Stimulated activated CD4-positive, alpha-beta T cell treated with anti-CD3 and anti-CD28 coated beads, Interleukin-2, amount 100 ng/mL, for 24 hours (primary cell): ENCODE measurements at regions not wholly inside any gene's neighbourhood (a gene's known extent, or its start where the extent isn't known, plus 50 kb on each side); places are given as distances from the start of the nearest gene placed in this dataset.

Source experiments
- DNase-seq, 2 donors: peaks; one replicate each; pipeline ENCODE4 v3.0.0-alpha.2; 2020

DNA sequence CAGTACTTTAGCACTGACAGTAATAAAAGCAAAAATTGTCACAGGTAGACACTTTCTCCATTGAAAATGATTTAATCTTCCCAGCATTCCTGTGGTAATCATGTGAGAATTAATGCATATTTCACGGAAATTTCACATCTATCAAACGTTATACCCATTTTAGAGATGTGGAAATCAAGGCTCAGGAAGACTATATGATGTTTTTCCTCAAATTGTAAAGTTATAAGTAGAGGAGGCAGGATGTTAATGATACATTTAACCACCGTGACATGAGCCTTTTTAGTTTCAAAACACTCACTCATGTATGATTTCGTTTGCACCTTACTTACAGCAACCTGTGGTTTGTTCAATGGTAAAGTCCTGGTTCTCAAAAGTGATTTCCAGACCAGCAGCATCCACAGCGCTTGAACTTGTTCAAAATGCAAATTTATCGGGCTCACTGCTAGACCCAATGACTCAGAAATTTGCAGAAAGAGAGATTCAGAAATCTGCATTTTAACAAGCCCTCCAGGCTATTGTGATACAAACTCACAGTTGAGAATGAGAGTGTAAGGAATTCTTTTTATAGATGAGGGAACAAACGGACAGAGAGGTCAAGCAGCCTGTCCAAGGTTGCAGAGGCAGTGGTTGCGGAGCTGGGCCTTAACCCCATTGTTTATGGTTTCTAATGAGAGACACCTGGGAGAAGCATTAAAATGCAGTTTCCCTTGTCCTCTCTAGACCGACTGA, 654.8 kb upstream of the TBX3 start:
- no peak for DNase-seq

DNA sequence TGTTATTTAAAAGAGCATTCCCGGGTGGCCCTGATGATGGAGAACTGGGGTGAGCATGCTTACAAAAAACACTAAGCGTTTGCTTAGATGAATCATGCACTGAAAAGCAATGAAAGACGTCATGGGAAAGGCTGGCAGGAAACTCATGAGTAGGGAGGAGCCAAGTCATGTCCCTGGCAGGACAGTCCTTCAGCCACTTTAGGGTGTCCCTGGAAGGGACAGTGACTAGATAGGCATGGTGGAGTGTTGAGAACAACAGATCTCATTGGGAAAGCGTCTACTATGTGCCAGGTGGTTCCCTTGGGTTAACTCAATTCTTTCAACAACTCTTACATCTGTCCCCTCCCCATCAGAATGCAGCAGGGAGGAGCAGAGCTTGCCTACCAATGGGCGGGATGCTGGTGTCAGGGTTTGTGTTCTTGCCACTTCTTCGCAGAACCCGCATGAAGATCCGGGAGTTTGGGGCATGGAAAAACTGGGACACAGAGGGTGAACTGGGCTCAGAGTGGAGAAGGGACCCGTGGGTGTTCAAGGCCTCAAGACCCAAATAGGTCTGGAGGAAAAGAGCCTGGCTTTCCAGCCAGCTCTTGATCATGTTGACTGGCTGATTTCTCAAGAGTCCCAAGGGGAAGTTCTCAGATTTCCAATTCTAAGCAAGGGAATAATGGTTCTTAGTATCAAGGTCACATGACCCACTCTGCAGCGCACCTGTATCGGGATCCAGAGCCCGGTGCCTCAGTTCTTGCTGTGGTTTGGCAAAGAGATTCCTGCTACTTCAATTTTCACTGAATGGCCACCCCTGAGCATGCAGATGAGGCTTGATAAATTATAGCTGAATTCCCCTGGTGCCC, 653.9 kb upstream of the TBX3 start:
- no peak for DNase-seq

DNA sequence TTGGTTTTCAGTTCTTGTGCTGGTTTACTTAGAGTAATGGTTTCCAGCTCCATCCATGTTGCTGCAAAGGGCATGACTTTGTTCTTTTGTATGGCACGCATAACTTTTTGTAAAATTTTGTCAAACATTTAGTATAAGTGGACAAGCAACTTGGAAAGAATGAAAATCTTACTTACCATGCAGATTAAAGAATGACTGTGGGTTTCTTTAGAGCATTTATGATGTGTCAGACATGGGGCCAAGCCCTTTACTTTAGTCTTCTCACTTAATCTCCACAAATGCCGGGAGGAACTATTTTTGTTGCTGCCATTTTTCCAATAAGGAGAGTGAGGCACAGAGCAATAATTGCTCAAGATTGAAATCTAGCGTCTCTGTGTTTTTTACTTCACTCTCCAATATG, 652.5 kb upstream of the TBX3 start:
- DNase-seq, result no peak

DNA sequence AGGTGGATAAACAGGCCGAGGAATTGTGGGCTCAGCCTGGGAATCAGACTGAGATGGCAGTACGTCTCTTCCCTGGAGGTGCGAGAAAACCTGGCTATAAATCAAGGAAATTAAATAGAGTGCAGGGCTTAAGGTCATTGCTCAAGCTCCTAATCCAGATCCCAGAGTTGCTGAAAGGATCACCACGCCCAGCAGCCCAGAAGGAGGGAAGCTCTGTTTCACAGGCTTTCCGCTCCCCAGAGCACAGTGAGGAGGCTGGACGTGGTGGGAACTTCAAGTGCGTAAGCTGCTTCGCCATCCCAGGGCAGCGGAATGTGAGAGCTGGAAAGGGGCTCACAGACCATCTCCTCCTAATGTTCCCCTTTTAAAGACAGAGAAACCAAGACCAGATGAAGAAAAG, 651.6 kb upstream of the TBX3 start:
- no peak for DNase-seq

DNA sequence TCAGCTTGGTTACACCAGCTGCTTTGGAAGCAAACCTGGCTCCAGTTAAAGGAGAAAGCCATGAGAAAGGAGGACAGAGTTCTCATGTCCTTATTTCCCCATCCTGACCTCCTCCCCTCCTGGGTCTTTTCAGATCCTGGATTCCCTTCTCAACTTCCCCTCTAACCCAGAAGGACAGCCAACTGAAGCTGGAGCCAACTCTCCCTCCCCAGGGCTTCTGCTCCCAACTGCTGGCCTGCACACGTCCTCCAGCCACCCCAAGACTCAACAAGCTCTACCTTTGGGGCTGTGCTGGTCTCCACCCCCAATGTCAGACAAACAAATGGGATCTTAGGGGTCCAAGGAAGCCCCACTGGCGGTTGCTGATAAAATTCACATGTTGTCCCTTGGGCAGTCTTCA, 651.1 kb upstream of the TBX3 start:
- DNase-seq, result no peak

DNA sequence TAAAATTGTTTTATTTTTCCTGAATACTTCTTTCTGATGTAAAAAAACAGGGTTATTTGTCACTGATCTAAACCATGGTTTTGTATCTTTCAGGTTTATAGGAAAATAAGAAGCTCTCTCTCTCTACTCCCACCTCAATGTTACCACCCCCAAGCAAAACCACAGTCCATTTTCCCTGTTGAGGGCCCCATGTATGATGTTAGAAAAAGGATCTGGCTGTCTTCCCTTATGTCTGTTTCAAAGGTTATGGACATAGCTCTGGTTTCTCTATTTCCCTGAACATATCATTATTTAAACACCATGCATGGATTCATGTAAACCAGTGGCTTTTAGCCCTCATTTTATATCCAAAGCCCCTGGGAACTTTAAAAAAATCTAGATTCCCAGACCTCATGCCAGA, 649.0 kb upstream of the TBX3 start:
- DNase-seq, result no peak

DNA sequence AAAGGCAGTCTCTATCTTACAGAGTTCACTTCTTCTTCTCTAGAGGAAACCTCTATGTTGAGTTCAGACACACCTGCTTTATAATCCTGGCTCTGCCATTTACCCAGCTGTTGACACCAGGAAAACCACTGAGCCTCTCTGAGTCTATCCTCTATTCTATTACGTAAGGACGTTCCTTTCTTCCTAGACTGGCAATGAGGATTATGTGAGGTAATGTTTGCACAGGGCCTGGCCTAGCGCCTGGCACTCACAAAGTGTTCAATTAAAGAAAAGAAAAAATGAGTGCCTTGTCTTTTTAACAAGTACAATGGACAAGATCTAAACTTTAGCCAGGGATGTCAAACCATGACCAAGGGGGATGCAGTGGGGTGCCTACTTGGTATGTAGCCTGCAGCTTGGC, 641.9 kb upstream of the TBX3 start:
- no peak for DNase-seq

DNA sequence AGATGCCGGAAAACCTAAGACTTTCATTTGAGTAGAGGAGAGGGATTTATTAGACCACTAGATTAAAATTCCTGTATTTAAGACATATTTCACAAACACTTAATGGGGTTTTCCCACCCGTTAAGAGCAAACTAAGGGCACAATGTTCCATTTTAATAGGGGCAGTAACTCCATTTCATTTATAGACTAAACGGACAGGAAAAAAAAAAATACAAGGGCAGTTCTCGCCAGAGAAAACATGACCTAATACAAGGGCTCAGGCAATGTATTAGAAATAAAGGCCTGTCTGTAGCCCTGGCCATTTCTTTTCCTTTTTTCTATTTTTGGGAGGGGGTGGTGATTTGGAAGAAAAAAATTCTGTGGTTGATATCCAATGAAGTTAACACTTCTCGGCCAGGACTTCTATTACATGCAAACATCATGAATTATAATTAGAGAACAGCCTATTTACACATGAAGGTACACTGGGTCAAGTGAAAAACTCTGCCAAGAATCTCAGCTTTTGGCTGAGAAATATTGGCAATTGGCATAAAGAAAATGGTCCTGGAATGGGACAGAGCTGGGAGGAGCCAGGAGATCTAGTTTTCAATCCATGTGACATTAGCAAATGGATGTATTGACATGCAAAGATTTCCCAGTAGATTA, 641.1 kb upstream of the TBX3 start:
- no peak for DNase-seq

DNA sequence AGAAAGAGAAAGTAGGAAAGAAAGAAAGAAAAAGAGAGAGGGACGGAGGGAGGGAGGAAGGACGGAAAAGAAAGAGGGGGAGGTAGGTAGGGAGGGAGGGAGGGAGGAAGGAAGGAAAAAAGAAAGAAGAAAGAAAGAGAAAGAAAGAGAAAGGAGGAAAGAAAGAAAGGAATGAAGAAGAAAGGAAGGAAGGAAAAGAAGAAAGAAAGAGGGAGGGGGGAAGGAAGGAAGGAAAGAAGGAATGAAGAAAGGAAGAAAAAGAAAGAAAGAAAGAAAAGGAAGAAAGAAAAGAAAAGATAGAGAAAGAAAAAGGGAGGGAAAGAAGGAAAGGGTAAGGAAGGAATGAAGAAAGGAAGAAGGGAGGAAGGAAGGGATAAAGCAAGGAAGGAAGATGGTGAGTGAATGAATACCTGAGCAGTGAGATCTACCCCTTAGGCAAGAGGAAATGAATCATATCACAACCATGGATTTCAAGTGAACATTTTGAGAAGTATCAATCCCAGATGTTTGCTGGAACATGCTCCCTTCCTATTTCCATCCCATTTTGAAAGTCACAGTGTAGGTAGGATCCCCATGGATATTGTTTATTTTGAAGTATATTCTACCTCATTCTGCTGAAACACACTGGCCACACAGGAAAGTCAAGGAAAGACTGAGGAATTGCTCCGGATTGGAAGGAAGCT, 639.4 kb upstream of the TBX3 start:
- no peak for DNase-seq

DNA sequence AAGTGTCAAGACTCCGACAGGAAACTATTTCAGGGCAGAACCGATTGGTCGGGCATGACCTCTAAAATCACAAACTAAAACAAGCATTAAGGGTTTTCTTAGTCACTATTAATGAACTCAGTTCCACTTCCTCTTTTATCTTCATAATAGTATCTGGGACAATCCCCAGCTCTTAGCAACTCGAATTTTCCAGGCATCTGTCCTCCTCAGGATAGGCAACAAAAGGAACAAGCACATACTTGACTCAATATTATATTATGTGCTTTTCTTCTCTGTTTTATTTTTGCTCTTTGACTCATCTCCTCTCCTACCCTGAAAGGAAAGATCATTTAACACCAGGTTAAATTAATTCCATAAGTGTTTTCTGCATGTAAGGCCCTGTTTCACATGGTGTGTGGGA, 638.3 kb upstream of the TBX3 start:
- no peak for DNase-seq

DNA sequence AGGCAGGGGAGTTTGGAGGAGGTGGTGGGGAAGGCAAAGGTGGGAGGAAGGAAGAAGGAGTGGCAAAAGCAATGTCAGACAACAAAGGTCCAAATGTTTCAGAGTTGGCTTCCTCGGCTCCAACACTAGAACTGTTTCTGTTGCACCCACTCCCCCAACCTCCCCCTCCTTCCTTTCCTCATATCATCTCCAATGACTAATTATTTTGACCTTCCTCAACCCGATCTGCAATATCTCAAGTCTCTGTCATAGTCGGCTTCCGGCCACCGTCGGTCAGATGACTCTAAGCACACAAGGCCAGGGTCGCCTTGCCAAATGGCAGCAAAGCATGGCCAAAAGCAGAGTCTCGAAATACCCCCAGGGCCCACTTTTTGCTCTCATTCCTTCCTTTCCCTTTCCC, 637.0 kb upstream of the TBX3 start:
- DNase-seq, result no peak

DNA sequence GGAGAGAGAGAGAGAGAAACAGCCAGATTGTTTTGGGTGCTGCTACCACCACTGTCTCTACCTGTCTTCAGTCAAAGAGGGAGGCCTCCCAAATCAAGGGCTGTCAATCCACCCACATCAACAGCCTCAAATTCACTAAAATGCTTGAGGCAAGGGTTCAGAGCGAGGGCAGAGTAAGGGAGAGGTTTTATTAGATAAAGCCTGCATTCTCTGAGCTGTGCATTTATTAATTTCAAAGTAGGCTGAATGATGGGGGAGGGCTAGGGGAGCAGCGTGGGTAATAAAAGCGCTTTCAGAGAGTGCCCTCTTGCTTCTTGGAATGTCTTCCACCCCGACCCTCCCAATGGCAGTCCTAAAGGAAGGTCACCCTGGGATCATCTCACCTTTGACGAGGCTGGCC, 636.5 kb upstream of the TBX3 start:
- DNase-seq, result no peak

DNA sequence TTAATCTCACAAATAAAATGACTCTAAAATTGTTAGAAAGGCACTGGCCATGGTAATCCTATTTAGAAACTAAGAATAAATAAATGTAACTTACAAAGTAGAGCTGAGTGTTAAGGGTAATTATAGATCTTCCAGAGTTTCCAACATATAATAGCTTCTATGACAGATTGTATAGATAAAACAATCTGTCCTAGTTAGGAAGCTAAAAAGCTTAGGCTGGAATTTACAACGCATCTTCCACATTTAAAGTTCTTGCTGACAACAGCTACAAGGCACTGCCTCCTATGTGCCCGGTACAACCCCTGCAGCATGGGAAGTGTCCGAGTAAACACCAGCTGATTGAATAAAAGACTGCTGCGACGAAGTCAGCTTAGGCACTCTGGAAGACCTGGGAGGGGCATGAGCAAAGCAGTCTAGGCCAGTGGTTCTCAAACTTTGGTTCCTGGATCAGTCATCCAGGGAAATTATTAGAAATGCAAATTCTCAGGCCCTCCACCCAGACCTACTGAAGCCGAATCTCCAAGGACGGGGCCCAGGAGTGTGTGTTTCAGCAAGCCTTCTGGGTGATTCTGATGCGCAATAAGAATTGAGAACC, 635.6 kb upstream of the TBX3 start:
- no peak for DNase-seq

DNA sequence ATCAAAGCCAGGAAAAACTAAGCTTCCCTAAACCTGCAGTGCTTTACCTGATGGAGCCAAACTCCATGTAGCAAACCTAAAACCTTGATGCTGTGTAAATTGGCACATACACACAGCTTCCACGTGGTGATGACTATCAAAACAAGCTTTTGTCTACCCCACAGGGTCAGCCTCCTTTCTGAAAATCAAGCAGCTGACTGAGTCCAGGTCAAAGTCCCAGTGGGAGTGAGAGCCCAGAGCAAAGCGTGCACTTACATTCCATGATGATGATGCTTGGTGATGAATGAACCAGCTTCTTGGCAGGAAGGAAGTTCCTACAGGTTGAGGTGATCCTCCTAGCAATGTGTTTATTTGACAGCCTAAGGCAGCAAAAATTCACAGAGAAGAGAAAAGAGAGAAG, 630.0 kb upstream of the TBX3 start:
- no peak for DNase-seq

DNA sequence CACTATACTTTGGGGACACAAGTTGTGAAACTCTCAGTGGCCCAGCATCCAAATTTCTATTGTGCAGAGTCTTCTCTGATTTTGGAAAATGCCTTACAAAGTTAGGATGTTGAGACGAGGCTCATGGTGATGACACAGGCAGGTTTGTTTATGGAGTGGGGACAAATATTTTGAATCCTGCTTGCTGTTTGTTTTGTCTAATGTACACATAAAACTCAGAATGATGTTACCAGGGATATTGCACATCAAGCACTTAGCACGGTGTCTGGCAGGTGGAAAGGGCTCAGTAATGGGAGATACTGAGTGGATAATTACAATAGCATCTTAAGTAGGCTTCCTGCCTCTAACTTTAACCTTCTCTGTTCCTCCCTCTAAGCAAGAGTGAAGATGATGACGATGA, 628.9 kb upstream of the TBX3 start:
- DNase-seq, result no peak

DNA sequence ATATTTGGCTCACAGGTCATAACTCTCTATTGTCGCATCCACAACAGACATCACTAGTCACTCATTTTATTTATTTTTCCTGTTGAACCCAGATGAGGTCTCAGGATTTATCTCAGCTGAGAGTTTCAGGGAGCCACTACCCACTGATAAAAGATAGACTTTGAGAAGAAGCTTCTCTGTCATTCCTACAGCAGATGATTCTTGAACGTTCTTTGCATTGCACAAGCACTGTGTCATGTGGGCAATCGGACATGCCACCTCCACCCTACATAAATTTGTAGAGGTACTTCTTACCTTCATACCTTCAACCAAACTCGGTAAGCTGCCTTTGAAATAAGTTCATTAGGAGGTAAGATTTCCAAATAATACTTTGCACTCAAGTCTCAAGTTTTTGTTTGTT, 627.9 kb upstream of the TBX3 start:
- DNase-seq, result no peak

DNA sequence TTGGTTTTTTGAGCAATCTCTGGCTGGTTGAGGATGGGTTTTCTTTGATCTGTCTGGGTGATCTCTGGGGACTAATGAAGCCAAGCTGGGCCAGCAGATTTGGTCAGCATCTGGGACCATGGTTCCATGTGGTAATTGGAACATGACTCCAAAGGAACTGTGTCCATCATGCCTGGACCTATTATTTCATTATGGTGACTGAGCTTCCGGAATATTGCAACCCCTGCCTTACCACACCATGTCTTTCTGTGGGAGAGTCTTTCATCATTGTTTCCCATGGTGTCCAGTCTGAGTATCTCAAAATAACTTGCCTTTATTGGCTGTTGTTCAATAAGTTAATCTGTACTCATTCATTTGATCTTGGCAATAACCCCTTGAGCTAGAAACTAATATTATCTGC, 624.9 kb upstream of the TBX3 start:
- DNase-seq, result no peak

DNA sequence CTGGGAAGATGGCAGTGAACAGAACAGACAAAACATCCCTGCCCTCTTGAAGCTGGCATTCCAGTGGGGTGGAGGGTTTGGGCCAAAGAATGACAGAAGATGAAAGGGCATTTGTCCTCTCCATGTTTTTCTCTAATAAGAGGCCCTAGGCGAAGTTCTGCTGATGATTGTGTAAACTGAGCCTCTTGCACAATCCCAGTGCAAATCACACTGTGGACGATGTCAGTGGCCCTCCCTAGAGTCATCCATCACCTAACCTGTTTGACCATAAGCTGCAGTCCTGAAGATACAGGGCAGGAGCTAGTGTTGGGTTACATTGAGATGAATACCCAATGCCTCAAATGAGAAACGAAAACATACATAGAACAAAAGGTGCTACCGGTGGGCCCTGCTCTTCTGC, 622.4 kb upstream of the TBX3 start:
- DNase-seq, result no peak

DNA sequence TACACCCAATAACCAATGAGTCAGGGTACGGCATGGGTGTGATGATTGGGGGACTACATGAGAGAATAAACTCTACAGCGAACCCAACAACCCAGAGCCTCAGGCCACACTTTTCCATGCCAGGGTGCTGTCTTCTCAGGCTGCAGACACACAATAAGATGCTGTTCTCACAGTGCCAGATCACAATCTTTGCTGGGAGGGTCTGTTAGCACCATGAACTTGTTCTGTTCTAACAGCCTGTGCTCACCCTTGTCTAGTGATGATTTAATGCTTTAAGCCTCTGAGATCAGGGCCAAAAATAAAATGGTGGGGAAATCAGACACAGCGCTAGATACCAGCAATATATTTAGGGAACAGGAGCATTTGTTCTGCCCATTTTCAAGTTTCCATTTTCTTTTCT, 621.9 kb upstream of the TBX3 start:
- no peak for DNase-seq

DNA sequence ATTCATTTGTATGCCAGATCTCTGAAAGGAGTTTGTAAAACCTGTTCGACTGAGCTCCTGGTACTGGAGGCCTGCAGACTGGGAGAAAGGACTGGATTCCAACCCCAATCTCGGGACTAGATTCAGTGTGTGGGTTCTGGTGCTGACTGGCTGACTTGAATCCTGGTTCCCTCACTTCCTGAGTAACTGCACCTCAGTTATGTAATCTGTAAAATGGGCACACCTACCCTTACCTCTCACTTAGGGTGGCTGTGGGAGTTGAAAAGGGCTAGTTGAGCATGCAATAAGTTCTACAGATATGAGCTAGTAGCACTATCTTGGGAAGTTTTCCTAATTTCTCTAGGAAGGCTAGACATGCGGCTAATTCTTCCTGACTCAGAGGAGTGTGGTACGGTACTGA, 621.3 kb upstream of the TBX3 start:
- no peak for DNase-seq

DNA sequence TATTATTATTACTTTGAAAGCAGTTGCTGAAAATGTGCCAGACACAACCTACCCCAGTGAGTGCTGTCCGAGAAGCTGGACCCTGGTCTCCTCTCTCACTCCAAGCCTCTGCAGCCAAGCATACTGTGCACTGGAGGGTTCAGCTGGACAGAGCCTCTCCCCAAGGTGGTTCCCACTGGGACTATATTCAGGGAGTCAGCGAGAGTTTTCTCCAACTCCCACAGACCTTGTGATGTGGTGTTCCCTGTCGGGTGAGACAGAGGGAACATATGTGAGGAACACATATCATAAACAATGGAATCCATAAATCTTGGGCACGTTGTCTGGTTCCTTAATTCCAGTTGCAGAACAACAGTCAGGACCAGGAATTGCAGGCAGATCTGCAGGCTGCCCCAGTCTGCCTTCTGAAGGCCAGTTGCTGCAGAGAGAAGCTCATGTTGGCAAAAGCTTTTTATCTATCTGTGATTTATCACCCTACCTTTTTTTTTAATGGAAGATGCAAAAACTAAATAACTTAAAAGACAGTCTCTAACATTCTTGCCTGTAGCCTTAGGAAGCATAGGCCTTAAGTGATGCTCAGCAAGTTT, 619.8 kb upstream of the TBX3 start:
- no peak for DNase-seq

DNA sequence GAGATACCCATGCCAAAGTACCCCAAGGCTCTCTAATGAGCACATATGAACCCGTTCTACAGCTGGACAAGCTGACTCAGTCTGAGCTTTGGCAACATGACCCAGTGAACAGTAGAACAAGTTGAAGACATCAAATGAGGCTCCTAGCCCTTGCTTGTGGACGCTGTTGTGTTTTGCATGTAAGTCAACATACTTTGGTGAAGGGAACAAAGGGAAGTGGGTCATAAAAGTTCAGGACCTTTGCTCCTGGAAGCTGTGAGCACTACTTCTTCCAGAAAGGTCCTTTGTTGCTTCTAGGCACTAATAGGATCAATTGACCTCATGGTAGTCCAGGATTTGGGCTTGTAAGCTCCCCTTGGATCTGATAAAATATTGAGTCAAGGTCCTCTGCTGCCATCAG, 613.5 kb upstream of the TBX3 start:
- no peak for DNase-seq
